ENCODE measurements at regions not wholly inside any gene's neighbourhood (a gene's known extent, or its start where the extent isn't known, plus 50 kb on each side); places are given as distances from the start of the nearest gene placed in this dataset.

DNA sequence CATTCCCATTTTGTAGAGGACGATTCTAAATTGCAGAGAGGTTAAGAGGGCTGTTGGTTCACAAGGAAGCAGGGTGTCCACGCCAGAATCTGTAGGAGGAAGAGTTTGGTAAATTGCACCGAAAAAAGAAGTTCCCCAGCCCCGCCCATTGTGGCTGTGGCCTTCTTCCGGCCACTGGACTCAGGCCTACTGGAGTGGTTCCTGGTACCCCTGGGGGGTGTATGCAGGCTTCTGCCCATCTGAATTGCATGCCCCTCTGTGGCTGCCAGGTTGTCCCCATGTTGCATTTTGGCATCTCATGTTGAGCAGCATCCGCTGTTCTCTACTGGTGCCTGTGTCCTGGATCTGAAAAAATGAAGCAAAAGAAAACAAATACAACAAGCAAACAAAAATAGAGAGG, 234.2 kb downstream of the WDR11 start:
- no peaks in the 10 kb centered on the region for H3K4me1 ChIP-seq (ENCODE audit: insufficient read depth, low read length)
- Mint-ChIP-seq H3K27me3 (ENCODE audit: low read depth, unreplicated experiment) (peaks cover 16% of the 10 kb centered on the region), H3K9me3 (ENCODE audit: unreplicated experiment) (no peaks in the 10 kb centered on the region), H3K4me1 (ENCODE audit: low read depth, unreplicated experiment) (no peaks in the 10 kb centered on the region), H3K27ac (ENCODE audit: unreplicated experiment) (no peak overlapping the region), H3K4me3 (ENCODE audit: unreplicated experiment) (no peak overlapping the region), H3K36me3 (ENCODE audit: low read depth, unreplicated experiment) (no peaks in the 10 kb centered on the region)
- H3K27ac ChIP-seq (ENCODE audit: low read depth, low read length), result no peak overlapping the region
- no peaks in the 10 kb centered on the region for H3K79me2 ChIP-seq (ENCODE audit: insufficient read depth, low read length)
- H3K9me3 ChIP-seq (ENCODE audit: insufficient read depth, low read depth, low read length), result peaks cover 2% of the 10 kb centered on the region
- no peak overlapping the region for H3K9ac ChIP-seq (ENCODE audit: low read length)
- FAIRE-seq (no peak), DNase-seq (ENCODE audit: low read depth) (no peak)
- H3K4me3 ChIP-seq (ENCODE audit: insufficient read depth, low read depth, low read length), result no peak overlapping the region
- H3K4me2 ChIP-seq (ENCODE audit: low read length), result no peak overlapping the region
- H3K36me3 ChIP-seq (ENCODE audit: insufficient read depth, low read length), result no peaks in the 10 kb centered on the region
- H3K27me3 ChIP-seq (ENCODE audit: insufficient read depth, low read length), result peaks cover 6% of the 10 kb centered on the region
- H2AFZ ChIP-seq (ENCODE audit: low read depth, low read length), result no peak overlapping the region
- H4K20me1 ChIP-seq (ENCODE audit: insufficient read depth, low read length), result no peaks in the 10 kb centered on the region
- TF ChIP-seq, protein P1, sequence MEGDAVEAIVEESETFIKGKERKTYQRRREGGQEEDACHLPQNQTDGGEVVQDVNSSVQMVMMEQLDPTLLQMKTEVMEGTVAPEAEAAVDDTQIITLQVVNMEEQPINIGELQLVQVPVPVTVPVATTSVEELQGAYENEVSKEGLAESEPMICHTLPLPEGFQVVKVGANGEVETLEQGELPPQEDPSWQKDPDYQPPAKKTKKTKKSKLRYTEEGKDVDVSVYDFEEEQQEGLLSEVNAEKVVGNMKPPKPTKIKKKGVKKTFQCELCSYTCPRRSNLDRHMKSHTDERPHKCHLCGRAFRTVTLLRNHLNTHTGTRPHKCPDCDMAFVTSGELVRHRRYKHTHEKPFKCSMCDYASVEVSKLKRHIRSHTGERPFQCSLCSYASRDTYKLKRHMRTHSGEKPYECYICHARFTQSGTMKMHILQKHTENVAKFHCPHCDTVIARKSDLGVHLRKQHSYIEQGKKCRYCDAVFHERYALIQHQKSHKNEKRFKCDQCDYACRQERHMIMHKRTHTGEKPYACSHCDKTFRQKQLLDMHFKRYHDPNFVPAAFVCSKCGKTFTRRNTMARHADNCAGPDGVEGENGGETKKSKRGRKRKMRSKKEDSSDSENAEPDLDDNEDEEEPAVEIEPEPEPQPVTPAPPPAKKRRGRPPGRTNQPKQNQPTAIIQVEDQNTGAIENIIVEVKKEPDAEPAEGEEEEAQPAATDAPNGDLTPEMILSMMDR (IDR thresholded peaks at IDR 0.05; ENCODE audit: insufficient read depth, low read depth, low read length), result no peak
- no peak for TF ChIP-seq EZH2 (IDR thresholded peaks at IDR 0.05; ENCODE audit: insufficient read depth, low read length)

DNA sequence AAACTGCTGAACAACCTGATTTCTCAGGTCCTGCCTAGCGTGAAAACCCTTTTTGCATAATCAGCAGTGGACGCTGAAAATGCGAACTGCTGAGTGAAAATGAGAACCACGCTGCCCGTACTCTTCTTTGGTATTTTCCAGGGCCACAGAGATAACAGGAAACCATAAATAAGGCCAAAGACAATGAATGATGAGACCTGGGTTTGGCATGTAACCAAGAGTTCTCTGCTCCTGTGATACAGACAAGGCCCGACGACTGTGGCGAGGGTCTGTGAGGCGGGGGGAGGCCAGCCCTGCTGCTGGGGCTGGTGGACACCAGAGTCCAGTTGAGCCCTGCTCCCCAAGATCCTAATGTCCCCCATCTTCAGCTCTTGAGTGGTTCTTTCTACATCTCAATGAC, 236.0 kb downstream of the WDR11 start:
- no peak for DNase-seq (ENCODE audit: low read depth)
- H3K9ac ChIP-seq (ENCODE audit: low read length), result no peak overlapping the region
- H3K27me3 Mint-ChIP-seq (ENCODE audit: low read depth, unreplicated experiment), result peaks cover 12% of the 10 kb centered on the region
- H3K4me3 Mint-ChIP-seq (ENCODE audit: unreplicated experiment), result no peak overlapping the region
- no peaks in the 10 kb centered on the region for H3K36me3 ChIP-seq (ENCODE audit: insufficient read depth, low read length)
- H3K4me3 ChIP-seq (ENCODE audit: insufficient read depth, low read depth, low read length), result no peak overlapping the region
- peaks cover 6% of the 10 kb centered on the region for H3K27me3 ChIP-seq (ENCODE audit: insufficient read depth, low read length)
- TF ChIP-seq, protein P1 (IDR thresholded peaks at IDR 0.05; ENCODE audit: insufficient read depth, low read depth, low read length), result no peak
- no peak for TF ChIP-seq EZH2 (IDR thresholded peaks at IDR 0.05; ENCODE audit: insufficient read depth, low read length)
- peaks cover 2% of the 10 kb centered on the region for H3K4me1 ChIP-seq (ENCODE audit: insufficient read depth, low read length)
- no peaks in the 10 kb centered on the region for H3K4me1 Mint-ChIP-seq (ENCODE audit: low read depth, unreplicated experiment)
- no peak for FAIRE-seq
- H3K36me3 Mint-ChIP-seq (ENCODE audit: low read depth, unreplicated experiment), result no peaks in the 10 kb centered on the region
- no peaks in the 10 kb centered on the region for H4K20me1 ChIP-seq (ENCODE audit: insufficient read depth, low read length)
- H3K27ac ChIP-seq (ENCODE audit: low read depth, low read length), result no peak overlapping the region
- H3K9me3 Mint-ChIP-seq (ENCODE audit: unreplicated experiment), result no peaks in the 10 kb centered on the region
- H3K9me3 ChIP-seq (ENCODE audit: insufficient read depth, low read depth, low read length), result peaks cover 2% of the 10 kb centered on the region
- H3K4me2 ChIP-seq (ENCODE audit: low read length), result no peak overlapping the region
- H2AFZ ChIP-seq (ENCODE audit: low read depth, low read length), result no peak overlapping the region
- no peaks in the 10 kb centered on the region for H3K79me2 ChIP-seq (ENCODE audit: insufficient read depth, low read length)
- no peak overlapping the region for H3K27ac Mint-ChIP-seq (ENCODE audit: unreplicated experiment)

DNA sequence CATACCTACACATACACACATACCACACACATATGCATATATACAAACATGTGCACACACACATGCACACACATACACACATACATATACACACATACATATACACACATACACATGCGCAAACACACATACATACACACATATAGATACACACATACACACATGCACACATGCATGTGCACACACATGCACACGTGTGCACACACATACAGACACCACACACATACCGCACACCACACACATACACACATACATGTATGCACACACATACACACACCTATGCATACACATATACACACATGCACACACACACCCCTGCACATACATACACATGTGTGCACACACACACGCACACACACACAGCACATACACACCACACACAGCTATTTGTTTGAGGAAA, 236.5 kb downstream of the WDR11 start:
- no peak overlapping the region for H3K4me3 Mint-ChIP-seq (ENCODE audit: unreplicated experiment)
- H3K36me3 Mint-ChIP-seq (ENCODE audit: low read depth, unreplicated experiment), result no peaks in the 10 kb centered on the region
- H3K4me1 Mint-ChIP-seq (ENCODE audit: low read depth, unreplicated experiment), result peaks cover 4% of the 10 kb centered on the region
- no peaks in the 10 kb centered on the region for H3K36me3 ChIP-seq (ENCODE audit: insufficient read depth, low read length)
- peaks cover 6% of the 10 kb centered on the region for H3K27me3 ChIP-seq (ENCODE audit: insufficient read depth, low read length)
- H3K4me1 ChIP-seq (ENCODE audit: insufficient read depth, low read length), result peaks cover 8% of the 10 kb centered on the region
- no peak overlapping the region for H3K27ac Mint-ChIP-seq (ENCODE audit: unreplicated experiment)
- H3K4me2 ChIP-seq (ENCODE audit: low read length), result no peak overlapping the region
- no peaks in the 10 kb centered on the region for H4K20me1 ChIP-seq (ENCODE audit: insufficient read depth, low read length)
- H3K9me3 ChIP-seq (ENCODE audit: insufficient read depth, low read depth, low read length), result peaks cover 2% of the 10 kb centered on the region
- TF ChIP-seq, protein P1 (IDR thresholded peaks at IDR 0.05; ENCODE audit: insufficient read depth, low read depth, low read length), result no peak
- TF ChIP-seq EZH2 (IDR thresholded peaks at IDR 0.05; ENCODE audit: insufficient read depth, low read length), result no peak
- no peak for DNase-seq (ENCODE audit: low read depth)
- H3K9ac ChIP-seq (ENCODE audit: low read length), result no peak overlapping the region
- H3K27ac ChIP-seq (ENCODE audit: low read depth, low read length), result no peak overlapping the region
- H3K27me3 Mint-ChIP-seq (ENCODE audit: low read depth, unreplicated experiment), result peaks cover 11% of the 10 kb centered on the region
- no peak for FAIRE-seq
- H3K79me2 ChIP-seq (ENCODE audit: insufficient read depth, low read length), result no peaks in the 10 kb centered on the region
- no peaks in the 10 kb centered on the region for H3K9me3 Mint-ChIP-seq (ENCODE audit: unreplicated experiment)
- no peak overlapping the region for H2AFZ ChIP-seq (ENCODE audit: low read depth, low read length)
- no peak overlapping the region for H3K4me3 ChIP-seq (ENCODE audit: insufficient read depth, low read depth, low read length)

Measured in astrocyte (in vitro differentiated cells and primary cell).